Epithelial cell of proximal tubule (primary cell): ENCODE measurements at regions not wholly inside any gene's neighbourhood (a gene's known extent, or its start where the extent isn't known, plus 50 kb on each side); places are given as distances from the start of the nearest gene placed in this dataset.
A peak's percentile ranks its signal among the peaks of the same experiment; 100 is the strongest.

ENCODE experiments used
- DNase-seq: peaks from one replicate; pipeline ENCODE4 v3.0.0-alpha.2; 2011; ENCODE audit warnings: low read depth
- H3K4me3 ChIP-seq: 2 replicates; pipeline ENCODE4 v1.5.1; 2011; ENCODE audit warnings: low read depth, mild to moderate bottlenecking, low read length
- CTCF ChIP-seq: conservative IDR thresholded peaks from 2 replicates; pipeline ENCODE4 v1.5.1; 2012; ENCODE audit warnings: low read depth, mild to moderate bottlenecking, low read length

- no peak for TF ChIP-seq CTCF
- no peak overlapping the region for H3K4me3 ChIP-seq
- no peak for DNase-seq
Measured at GRCh38 chr6:106829451-106829850, 145.1 kb downstream of the CD24 start.

- TF ChIP-seq CTCF = no peak
- no peak overlapping the region for H3K4me3 ChIP-seq
- DNase-seq = no peak
Measured at GRCh38 chr6:106827081-106827480, 147.4 kb downstream of the CD24 start.

- TF ChIP-seq CTCF = no peak
- peak; percentile 93 for DNase-seq
Measured at GRCh38 chr6:106825156-106825555, 149.4 kb downstream of the CD24 start.

GRCh38 chr6:106823732-106824351 lies 150.7 kb downstream of the CD24 start:
- TF ChIP-seq CTCF = no peak
- DNase-seq = no peak
- H3K4me3 ChIP-seq = no peak overlapping the region

More at GRCh38 chr6:106825156-106825555, 149.4 kb downstream of the CD24 start:
- H3K4me3 ChIP-seq = no peak overlapping the region

- DNase-seq = no peak
- H3K4me3 ChIP-seq = no peak overlapping the region
- TF ChIP-seq CTCF = no peak
Measured at GRCh38 chr6:106823058-106823457, 151.5 kb downstream of the CD24 start.

GRCh38 chr6:106820412-106820852 lies 154.1 kb downstream of the CD24 start:
- no peak overlapping the region for H3K4me3 ChIP-seq
- no peak for TF ChIP-seq CTCF
- DNase-seq = peak; percentile 78

- H3K4me3 ChIP-seq = no peak overlapping the region
- no peak for DNase-seq
- no peak for TF ChIP-seq CTCF
Measured at GRCh38 chr6:106811088-106811686, 163.3 kb downstream of the CD24 start.
